ENCODE measurements at regions not wholly inside any gene's neighbourhood (a gene's known extent, or its start where the extent isn't known, plus 50 kb on each side); places are given as distances from the start of the nearest gene placed in this dataset.

- DNase-seq = no peak
These were observed 1267.6 kb downstream of the OTOL1 start for GRCh38 chr3:162764051-162764807.

DNA sequence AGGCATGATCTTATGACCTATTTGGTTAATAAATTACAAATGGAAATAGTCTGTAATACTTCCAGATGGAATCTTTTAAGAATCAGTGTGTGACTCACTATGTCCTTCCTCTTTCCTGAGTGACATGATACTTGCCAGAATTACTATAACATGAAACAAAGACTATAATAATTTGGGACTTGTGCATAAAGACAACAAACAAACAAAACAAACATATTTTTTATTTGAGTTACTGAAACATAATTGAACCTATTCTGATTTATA, 1268.1 kb downstream of the OTOL1 start:
- no peak for DNase-seq

GRCh38 chr3:162765524-162765923, 1268.9 kb downstream of the OTOL1 start:
- DNase-seq = no peak

GRCh38 chr3:162769564-162769963, 1273.0 kb downstream of the OTOL1 start:
- no peak for DNase-seq

GRCh38 chr3:162770551-162770950, 1273.9 kb downstream of the OTOL1 start:
- DNase-seq = no peak

DNA sequence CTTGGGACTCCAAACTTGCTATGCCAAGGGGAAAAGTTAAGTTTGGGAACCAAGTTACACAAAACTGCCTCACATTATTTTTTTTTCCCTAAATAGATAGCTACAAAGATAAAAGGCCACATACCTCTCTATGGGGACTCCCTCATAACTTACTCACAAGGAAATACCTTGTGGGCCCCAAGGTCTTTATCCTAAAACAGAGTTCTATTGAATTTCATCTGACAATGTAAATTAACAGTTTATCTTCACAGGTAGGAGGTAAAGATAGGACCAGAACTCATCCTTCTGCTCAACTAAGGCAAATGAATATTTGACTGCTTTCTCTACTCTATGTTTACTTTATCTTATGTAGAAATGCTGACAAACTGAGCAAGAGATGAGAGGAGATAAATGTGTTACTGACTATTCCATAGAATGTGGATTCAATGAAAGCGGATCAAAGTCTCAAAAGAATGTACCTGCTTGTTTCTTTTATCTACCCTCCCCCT, 1278.0 kb downstream of the OTOL1 start:
- DNase-seq = no peak

DNA sequence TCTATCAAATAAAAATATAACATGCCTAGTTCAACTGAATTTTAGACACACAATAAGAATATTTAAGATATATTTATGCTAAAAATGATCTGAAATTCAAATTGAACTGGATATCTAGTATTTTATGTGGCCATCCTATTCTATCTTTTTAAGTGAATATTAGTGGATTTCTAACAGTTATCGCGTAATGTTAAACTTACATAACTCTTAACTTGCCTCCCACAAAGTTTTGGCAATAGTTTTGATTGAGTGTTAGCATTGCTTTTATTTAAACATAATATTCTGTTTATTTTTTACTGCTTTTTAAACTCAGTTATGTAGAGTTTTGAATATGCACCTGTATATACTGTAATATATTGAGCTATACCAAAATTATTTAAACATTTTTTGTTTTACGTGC, 1279.5 kb downstream of the OTOL1 start:
- no peak for DNase-seq

- no peak for DNase-seq
These were observed 1280.5 kb downstream of the OTOL1 start for GRCh38 chr3:162777118-162777517.

- no peak for DNase-seq
These were observed 1283.7 kb downstream of the OTOL1 start for GRCh38 chr3:162780313-162780712.

DNA sequence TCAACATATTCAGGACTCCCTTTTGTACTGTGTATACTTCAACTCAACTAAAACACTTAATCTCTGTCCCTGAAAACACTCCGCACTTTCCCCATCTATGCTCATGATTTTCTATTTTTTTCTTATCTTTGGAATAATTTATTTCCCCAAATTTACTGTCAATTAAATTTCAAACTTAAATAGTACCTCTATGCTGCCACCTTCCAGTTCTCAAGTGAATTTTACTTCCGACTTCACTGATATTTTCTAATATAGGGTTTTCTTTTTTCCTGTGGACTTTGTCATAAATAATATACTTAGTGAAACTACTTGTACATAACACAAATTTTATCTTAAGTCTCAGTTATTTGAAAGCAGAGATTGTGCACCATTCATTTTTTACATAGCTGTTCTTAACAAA, 1303.3 kb downstream of the OTOL1 start:
- DNase-seq = no peak

- no peak for DNase-seq
These were observed 1305.8 kb downstream of the OTOL1 start for GRCh38 chr3:162802228-162802965.

DNA sequence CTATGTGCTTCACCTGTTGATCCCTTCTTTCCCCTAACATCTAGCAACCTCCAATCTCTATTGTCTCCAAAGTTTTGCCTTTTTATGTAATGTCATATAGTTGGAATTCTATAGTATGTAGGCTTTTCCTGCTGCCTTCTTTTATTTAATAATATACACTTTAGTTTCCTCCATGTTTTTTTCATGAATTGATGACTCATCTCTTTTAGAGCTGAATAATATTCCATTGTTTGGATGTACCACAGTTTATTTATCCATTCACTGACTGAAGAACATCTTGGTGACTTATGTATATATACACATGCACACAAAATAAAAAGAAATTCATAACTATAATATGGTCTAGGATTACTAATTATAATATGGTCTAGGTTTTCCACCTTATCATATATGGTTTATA, 1314.2 kb downstream of the OTOL1 start:
- DNase-seq = no peak

DNA sequence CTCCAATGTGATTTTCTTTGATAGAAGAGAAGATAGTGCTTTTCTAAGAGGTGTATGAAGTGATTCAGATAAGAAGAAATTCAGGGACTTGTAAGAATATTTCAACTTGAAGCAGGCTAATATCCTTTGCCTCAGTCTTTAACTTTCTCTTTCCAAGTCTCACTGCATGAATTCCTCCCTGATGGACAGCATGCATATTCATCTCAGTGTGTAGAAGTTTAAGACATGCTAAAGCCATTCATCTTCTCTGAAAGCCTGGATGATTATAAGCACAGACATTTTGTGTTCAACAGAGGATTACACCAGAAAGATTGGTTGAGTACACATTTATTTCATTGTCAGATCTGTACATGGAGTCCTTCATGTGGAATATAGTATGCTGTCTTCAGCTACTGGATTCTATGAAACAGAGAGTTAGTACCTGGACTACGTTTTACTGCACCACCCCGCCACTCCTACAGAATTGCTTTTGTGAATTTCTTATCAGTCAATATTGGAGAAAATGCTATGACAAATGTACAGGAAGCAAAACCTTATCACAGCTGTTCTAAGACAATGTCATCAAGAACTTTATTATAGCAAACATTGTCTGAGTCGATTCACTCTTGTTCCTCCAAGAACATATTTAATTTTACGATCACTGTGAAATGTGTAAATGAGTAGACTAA, 1346.1 kb downstream of the OTOL1 start:
- no peak for DNase-seq

- no peak for DNase-seq
These were observed 1349.3 kb downstream of the OTOL1 start for GRCh38 chr3:162845918-162846317.

DNA sequence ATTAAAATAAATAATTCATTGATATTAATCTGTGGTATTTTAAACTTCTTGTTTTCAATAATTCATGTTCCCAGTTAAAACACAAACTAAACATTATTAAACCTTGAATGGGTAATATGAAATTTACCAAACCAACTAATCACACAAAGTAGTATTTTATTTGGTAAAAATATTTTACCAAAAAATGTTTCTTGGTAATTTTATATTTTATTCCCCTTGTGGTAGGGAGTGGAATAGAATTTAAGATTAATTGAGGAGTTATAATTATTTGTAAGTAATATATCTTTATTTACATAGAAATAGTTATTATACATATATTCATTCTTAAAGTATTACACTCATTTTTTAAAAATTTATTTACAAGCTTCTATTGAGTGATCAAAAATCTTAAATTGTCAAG, 1350.9 kb downstream of the OTOL1 start:
- DNase-seq = no peak

DNA sequence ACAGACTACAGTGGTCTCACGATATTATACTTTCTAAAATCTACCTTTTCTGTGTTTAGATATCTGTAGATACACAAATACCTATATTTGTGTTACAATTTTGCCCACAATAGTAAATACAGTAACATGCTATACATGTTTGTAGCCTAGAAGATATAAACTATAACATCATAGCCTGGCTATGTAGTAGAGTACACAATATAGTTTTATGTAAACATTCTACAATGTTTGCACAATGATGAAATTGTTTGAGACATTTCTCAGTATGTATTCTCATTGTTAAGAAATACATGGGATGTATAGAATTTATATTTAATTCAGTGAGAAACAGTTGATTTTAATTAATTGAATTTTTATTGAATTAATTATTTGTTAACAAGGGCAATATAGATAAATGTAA, 1367.0 kb downstream of the OTOL1 start:
- no peak for DNase-seq

- DNase-seq = no peak
These were observed 1368.9 kb downstream of the OTOL1 start for GRCh38 chr3:162865466-162865865.

GRCh38 chr3:162879021-162879562, 1382.5 kb downstream of the OTOL1 start:
- no peak for DNase-seq

- DNase-seq = no peak
These were observed 1387.8 kb downstream of the OTOL1 start for GRCh38 chr3:162884373-162884772.

DNA sequence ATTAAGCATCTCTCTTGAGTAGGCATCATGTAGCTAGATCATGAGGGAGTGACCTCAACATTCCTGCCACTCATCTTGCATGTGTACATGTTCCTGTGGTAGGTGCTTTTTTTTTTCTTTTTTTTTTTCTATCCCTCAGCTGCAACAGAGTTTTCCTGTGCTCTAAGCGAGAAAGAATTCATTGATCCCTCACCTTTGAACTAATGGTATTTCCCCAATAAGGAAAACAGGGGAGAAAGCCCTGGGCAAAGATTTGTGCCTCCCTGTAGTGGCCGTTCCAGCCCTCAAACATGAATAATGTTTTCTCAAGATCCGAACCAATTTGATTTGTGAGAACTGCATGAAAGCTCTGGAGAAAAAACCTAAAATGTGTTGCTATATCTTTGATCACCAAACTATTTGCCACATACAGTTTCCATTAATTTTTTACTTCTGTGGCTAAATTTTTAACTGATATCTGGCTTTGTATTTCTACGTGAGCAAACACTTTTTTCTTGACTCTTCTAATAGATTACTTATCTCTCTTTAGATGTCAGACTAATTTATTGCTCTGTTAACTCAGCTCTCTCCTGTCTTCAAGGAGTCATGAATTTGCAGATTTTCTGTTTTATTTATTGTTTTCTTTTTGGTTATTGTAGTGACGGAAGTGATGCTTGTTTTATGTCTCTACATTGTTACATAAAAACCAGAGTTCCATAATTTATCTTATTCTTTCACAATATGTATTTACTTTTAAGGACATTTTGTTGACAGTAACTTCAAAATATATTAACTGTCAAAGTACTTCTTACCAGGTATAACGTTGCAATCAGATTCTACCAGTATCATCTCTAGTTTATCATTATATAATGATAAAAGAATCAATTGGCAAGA, 1396.5 kb downstream of the OTOL1 start:
- no peak for DNase-seq

DNA sequence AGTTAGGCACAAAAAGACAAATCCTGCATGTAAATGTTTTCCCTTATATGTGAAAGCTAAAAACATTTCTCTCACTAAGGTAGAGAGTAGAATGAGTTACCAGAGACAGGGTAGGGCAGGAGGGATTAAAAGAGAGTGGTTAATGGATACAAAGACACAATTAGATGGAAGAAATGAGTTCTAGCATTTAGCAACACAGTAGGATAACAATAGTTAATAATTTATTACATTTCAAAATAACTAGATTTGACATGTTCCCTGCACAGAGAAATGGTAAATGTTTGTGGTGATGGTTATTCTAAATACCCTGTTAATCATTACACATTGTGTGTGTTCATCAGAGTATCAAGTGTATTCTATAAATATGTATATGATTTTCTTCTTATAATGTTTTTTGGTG, 1400.7 kb downstream of the OTOL1 start:
- DNase-seq = no peak

- no peak for DNase-seq
These were observed 1435.9 kb downstream of the OTOL1 start for GRCh38 chr3:162932503-162932902.

- no peak for DNase-seq
These were observed 1437.0 kb downstream of the OTOL1 start for GRCh38 chr3:162933656-162934055.
